ENCODE measurements at regions not wholly inside any gene's neighbourhood (a gene's known extent, or its start where the extent isn't known, plus 50 kb on each side); places are given as distances from the start of the nearest gene placed in this dataset.

- CTCF ChIA-PET, result interaction anchor here (0.6 kb wide), 1 partner anchor 104 kb away, joined by 5 read pairs; no protein-coding TSS in a partner anchor
- WGBS, 2 experiments (ENCODE audit: extremely low coverage in 2 of 2, insufficient read length in 1 of 2), result no CpG with 5 or more reads among the region's 2 CpGs
- H3K27ac ChIP-seq (ENCODE audit: insufficient read depth, low read length), result no peak overlapping the region
Observed at GRCh38 chr5:89042746-89043145, 159.8 kb upstream of the MEF2C start.

More at GRCh38 chr5:89042746-89043145, 159.8 kb upstream of the MEF2C start:
- Histone ChIP-seq H3K36me3 (ENCODE audit: control insufficient read depth, insufficient read depth, low read length) (no peaks in the 10 kb centered on the region), H2AFZ (replicated peaks; ENCODE audit: low read length, poor library complexity) (no peak overlapping the region), H3K27me3 (ENCODE audit: control insufficient read depth, insufficient read depth, low read length) (no peaks in the 10 kb centered on the region), H3K9me3 (ENCODE audit: control insufficient read depth, insufficient read depth, low read length) (no peaks in the 10 kb centered on the region), H4K5ac (ENCODE audit: low read depth, low read length) (no peak overlapping the region), H3K56ac (ENCODE audit: extremely low read depth, insufficient read depth, low read length) (no peak overlapping the region), H3K23ac (ENCODE audit: low read depth, low read length) (no peak overlapping the region), H3K79me1 (ENCODE audit: low read depth in 1 of 2, low read length in 2 of 2) (no peaks in the 10 kb centered on the region), H2AK5ac (ENCODE audit: low read depth, low read length) (no peak overlapping the region), H3K9ac (ENCODE audit: low read depth, low read length) (no peak overlapping the region), H2BK120ac (ENCODE audit: low read depth, low read length) (no peak overlapping the region), H3K4me3 (ENCODE audit: insufficient read depth, low read depth, low read length) (no peak overlapping the region), H2AK9ac (replicated peaks; ENCODE audit: low read depth, low read length, poor library complexity) (no peak overlapping the region), H3K4ac (ENCODE audit: low read depth, low read length) (no peak overlapping the region), H3K9me1 (ENCODE audit: insufficient read depth, low read length) (no peaks in the 10 kb centered on the region), H4K20me1 (ENCODE audit: insufficient read depth, low read length) (no peaks in the 10 kb centered on the region), H3K4me2 (ENCODE audit: low read depth, low read length) (no peak overlapping the region), H2BK20ac (ENCODE audit: low read depth, low read length) (no peak overlapping the region), H4K91ac (ENCODE audit: insufficient read depth, low read depth, low read length) (no peak overlapping the region), H3K18ac (ENCODE audit: low read depth, low read length) (no peak overlapping the region), H4K8ac (ENCODE audit: low read depth in 2 of 2, low read length in 2 of 2) (no peak overlapping the region), H3K14ac (replicated peaks; ENCODE audit: low read depth, low read length) (no peak overlapping the region), H3K4me1 (ENCODE audit: control insufficient read depth, insufficient read depth, low read length) (no peaks in the 10 kb centered on the region), H2BK15ac (ENCODE audit: low read depth, low read length) (no peak overlapping the region), H2BK5ac (ENCODE audit: low read depth, low read length, poor library complexity, severe bottlenecking) (no peak overlapping the region)
- BruUV-seq (replicated peaks), result no TSS peak
- in situ Hi-C loops (cut with MboI; ENCODE audit: low sequenced_read_pairs) (no loop called here), intact Hi-C loops (cut with micrococcal nuclease) (no loop called here), dilution Hi-C loops (cut with HindIII; ENCODE audit: low sequenced_read_pairs, unreplicated experiment) (no loop called here)
- no peak for TF ChIP-seq MXI1 (IDR thresholded peaks at IDR 0.05; ENCODE audit: borderline replicate concordance, low read depth, low read length)
- TF ChIP-seq FOS (IDR thresholded peaks at IDR 0.05; ENCODE audit: low read depth, low read length), result no peak
- TF ChIP-seq CEBPB (IDR thresholded peaks at IDR 0.05; ENCODE audit: low read depth, low read length), result no peak
- POLR2A ChIA-PET (ENCODE audit: unreplicated experiment), result no interaction called here
- no peak for DNase-seq
- ATAC-seq (ENCODE audit: low read depth), result no peak
